Right atrium auricular region (tissue), 2 donors: ENCODE measurements at regions not wholly inside any gene's neighbourhood (a gene's known extent, or its start where the extent isn't known, plus 50 kb on each side); places are given as distances from the start of the nearest gene placed in this dataset.

Experiments
- DNase-seq: peaks from one replicate; pipeline ENCODE4 v3.0.0-alpha.2; 2019; ENCODE audit warnings: low spot score
- H3K27ac ChIP-seq, 2 donors: fragments of 200-600 bp; sonication (generic); 1 replicate in 1 of 2; 2 replicates in 1 of 2; pipeline ENCODE4 v1.5.1; 2016 to 2019
- H3K27me3 ChIP-seq, 2 donors: fragments of 200-600 bp; sonication (generic); one replicate each; pipeline versions ENCODE4 v1.5.1 to v1.6.0; 2017 to 2019
- H3K36me3 ChIP-seq: fragments of 200-600 bp; sonication (generic); one replicate; pipeline ENCODE4 v1.5.1; 2016
- H3K4me1 ChIP-seq, 2 donors: fragments of 200-600 bp; sonication (generic); one replicate each; pipeline versions ENCODE4 v1.5.1 to v1.6.0; 2017 to 2019
- H3K4me3 ChIP-seq, 2 donors: fragments of 200-600 bp; sonication (generic); 1 replicate in 1 of 2; 2 replicates in 1 of 2; pipeline ENCODE4 v1.5.1; 2017 to 2019; ENCODE audit warnings: mild to moderate bottlenecking in 1 of 2, moderate library complexity in 1 of 2
- H3K9me3 ChIP-seq, 2 donors: fragments of 200-600 bp; sonication (generic); one replicate each; pipeline ENCODE4 v1.5.1; 2019
- CTCF ChIP-seq, 2 donors: fragments of 200-600 bp; sonication (generic); IDR thresholded peaks; one replicate each; pipeline ENCODE4 v1.5.1; 2019; ENCODE audit warnings: antibody characterized with exemption in 2 of 2

- H3K36me3 ChIP-seq = no peaks in the 10 kb centered on the region
- DNase-seq = no peak
Observed at GRCh38 chr2:44051593-44052347, 56.0 kb upstream of the LRPPRC start.

DNA sequence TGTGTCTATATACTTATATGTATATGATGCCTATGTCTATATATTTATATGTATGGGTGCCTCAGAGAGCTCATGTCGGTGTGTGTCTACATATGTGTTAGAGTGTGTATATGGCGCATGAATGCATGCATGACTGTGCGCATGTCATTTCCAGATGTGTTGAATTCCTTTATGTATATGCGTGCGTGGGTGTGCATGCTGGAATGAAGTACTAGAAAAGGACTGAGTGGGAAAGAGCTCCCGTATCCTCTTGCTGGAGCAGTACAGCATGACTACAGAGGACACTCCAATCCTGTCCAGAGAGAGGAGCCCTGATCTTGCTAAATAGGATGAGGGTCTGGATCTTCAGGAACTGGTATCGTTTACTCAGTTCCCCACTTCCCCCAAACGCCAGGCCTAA lies 56.8 kb upstream of the LRPPRC start:
- no peak for TF ChIP-seq CTCF (IDR thresholded peaks at IDR 0.05)
- Histone ChIP-seq H3K27me3 (no peaks in the 10 kb centered on the region), H3K9me3 (no peaks in the 10 kb centered on the region), H3K4me1 (no peaks in the 10 kb centered on the region), H3K4me3 (no peak overlapping the region), H3K36me3 (no peaks in the 10 kb centered on the region), H3K27ac (no peak overlapping the region)
- no peak for DNase-seq

More at GRCh38 chr2:44051593-44052347, 56.0 kb upstream of the LRPPRC start:
- Histone ChIP-seq H3K9me3 (no peaks in the 10 kb centered on the region), H3K27ac (no peak overlapping the region), H3K27me3 (no peaks in the 10 kb centered on the region), H3K4me3 (no peak overlapping the region), H3K4me1 (no peaks in the 10 kb centered on the region)
- TF ChIP-seq CTCF (IDR thresholded peaks at IDR 0.05) = no peak

DNA sequence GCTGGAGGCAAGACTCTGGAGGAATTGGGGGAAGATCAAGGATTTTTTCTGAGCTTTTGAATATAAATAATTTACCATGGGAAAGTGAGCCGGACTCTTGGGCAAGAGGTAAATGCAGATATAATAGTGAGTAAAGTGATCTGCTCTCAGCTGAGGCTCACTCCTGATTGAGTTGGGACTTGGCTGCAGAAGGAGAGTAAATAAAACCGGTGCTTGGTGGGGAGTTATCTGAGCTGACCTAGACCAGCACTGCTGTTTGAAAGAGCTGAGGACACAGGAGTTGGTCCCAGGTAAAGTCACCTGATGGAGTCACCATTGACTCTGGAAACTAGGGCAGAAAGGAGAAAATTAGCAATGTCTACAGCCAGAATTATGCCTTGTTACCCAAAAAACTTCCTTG lies 57.3 kb upstream of the LRPPRC start:
- Histone ChIP-seq H3K36me3 (no peaks in the 10 kb centered on the region), H3K27me3 (no peaks in the 10 kb centered on the region), H3K4me1 (no peaks in the 10 kb centered on the region), H3K27ac (no peak overlapping the region), H3K9me3 (no peaks in the 10 kb centered on the region), H3K4me3 (no peak overlapping the region)
- TF ChIP-seq CTCF (IDR thresholded peaks at IDR 0.05) = no peak
- DNase-seq = no peak

- Histone ChIP-seq H3K9me3 (no peaks in the 10 kb centered on the region), H3K4me1 (no peaks in the 10 kb centered on the region), H3K27ac (no peak overlapping the region), H3K36me3 (no peaks in the 10 kb centered on the region), H3K4me3 (no peak overlapping the region), H3K27me3 (no peaks in the 10 kb centered on the region)
- DNase-seq = no peak
- TF ChIP-seq CTCF (IDR thresholded peaks at IDR 0.05) = no peak
Observed at GRCh38 chr2:44053456-44053855, 57.7 kb upstream of the LRPPRC start.

DNA sequence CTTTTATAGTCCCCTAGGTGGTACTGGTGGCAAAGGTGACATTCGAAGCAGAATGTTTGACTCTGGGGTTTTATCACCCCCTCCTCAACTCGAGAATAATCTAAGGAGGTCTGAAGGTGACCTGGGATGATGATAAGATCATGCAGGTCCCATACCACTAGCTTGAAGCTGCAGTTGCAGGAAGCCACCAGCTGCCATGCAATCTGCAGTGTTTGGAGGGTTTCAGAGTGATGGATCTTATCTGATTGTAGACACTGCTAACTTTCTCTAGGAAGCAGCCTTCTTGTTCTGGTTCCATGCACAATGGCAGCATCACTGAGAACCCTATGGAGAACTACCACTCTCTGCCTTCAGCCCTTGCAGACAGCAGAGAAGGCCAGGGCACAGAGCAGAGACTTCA lies 59.4 kb upstream of the LRPPRC start:
- DNase-seq = no peak
- no peaks in the 10 kb centered on the region for H3K27me3 ChIP-seq
- no peaks in the 10 kb centered on the region for H3K4me1 ChIP-seq
- no peak overlapping the region for H3K27ac ChIP-seq
- TF ChIP-seq CTCF (IDR thresholded peaks at IDR 0.05) = no peak
- no peaks in the 10 kb centered on the region for H3K36me3 ChIP-seq
- no peaks in the 10 kb centered on the region for H3K9me3 ChIP-seq
- H3K4me3 ChIP-seq = no peak overlapping the region

DNA sequence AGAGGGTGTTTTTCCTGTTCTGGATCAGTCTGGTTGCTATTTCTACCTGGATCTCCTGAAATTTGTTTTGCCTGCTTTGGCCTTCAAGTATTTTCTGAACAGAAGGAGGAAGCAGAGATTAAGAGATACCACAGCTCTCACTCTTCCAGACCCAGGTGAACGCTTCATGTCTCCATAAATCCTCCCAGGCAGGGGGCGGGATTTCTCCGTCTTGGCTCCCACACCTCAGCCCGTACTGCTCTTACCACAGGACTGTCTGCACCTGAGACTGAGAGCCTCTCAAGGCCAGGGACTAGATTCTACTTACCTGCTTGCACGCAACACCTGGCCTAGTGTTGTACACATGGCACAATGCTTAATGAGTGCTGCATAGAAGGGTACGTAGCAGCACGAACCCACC lies 59.9 kb upstream of the LRPPRC start:
- H3K4me3 ChIP-seq = no peak overlapping the region
- no peaks in the 10 kb centered on the region for H3K4me1 ChIP-seq
- no peaks in the 10 kb centered on the region for H3K9me3 ChIP-seq
- no peak overlapping the region for H3K27ac ChIP-seq
- H3K36me3 ChIP-seq = no peaks in the 10 kb centered on the region
- DNase-seq = no peak
- no peak for TF ChIP-seq CTCF (IDR thresholded peaks at IDR 0.05)
- no peaks in the 10 kb centered on the region for H3K27me3 ChIP-seq
